ENCODE measurements at regions not wholly inside any gene's neighbourhood (a gene's known extent, or its start where the extent isn't known, plus 50 kb on each side); places are given as distances from the start of the nearest gene placed in this dataset.

DNA sequence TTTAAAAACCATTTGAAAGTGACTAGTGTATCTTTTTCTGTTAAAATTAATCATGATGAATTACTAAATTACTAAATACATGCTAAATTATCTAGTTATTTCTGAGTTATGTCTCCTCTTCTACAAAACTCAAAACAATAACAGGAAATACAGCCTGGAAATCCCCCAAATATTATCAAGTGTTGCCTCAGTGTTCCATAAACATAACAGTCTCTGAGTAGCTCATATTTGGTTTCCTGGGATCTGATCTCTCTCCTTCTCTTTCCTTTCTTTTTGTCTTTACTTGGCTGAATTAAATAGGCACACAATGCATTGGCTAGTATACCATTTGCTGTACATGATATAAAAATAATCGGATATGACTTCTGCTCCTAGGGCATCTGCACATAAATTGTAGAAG is 277.6 kb upstream of the IGFBP3 start:
- TF ChIP-seq, protein P1, sequence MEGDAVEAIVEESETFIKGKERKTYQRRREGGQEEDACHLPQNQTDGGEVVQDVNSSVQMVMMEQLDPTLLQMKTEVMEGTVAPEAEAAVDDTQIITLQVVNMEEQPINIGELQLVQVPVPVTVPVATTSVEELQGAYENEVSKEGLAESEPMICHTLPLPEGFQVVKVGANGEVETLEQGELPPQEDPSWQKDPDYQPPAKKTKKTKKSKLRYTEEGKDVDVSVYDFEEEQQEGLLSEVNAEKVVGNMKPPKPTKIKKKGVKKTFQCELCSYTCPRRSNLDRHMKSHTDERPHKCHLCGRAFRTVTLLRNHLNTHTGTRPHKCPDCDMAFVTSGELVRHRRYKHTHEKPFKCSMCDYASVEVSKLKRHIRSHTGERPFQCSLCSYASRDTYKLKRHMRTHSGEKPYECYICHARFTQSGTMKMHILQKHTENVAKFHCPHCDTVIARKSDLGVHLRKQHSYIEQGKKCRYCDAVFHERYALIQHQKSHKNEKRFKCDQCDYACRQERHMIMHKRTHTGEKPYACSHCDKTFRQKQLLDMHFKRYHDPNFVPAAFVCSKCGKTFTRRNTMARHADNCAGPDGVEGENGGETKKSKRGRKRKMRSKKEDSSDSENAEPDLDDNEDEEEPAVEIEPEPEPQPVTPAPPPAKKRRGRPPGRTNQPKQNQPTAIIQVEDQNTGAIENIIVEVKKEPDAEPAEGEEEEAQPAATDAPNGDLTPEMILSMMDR (IDR thresholded peaks at IDR 0.05), result no peak
- TF ChIP-seq POLR2A (IDR thresholded peaks at IDR 0.05), result no peak
